Heart left ventricle (tissue), 16 donors: ENCODE measurements at regions not wholly inside any gene's neighbourhood (a gene's known extent, or its start where the extent isn't known, plus 50 kb on each side); places are given as distances from the start of the nearest gene placed in this dataset.
A peak's percentile ranks its signal among the peaks of the same experiment; 100 is the strongest.

Experiments used
- ATAC-seq, 4 donors: fragments of 200-7000 bp; cut with Tn5 transposase; one replicate each; pipeline ENCODE4 v1.9.1; 2020 to 2022; ENCODE audit warnings: moderate library complexity in 4 of 4, mild to moderate bottlenecking in 3 of 4, moderate number of reproducible peaks in 1 of 4
- DNase-seq, 5 donors: peaks; one replicate each; pipeline ENCODE4 v3.0.0-alpha.2; 2020
- H3K27ac ChIP-seq, 12 donors: fragments of 200-600 bp; sonication (generic) in 4 of 12; one replicate each; pipeline versions ENCODE4 v1.5.0 to v1.8.0; 2016 to 2022; ENCODE audit warnings: mild to moderate bottlenecking in 2 of 12
- H3K27me3 ChIP-seq, 9 donors: fragments of 200-600 bp; sonication (generic) in 2 of 9; one replicate each; pipeline versions ENCODE4 v1.5.1 to v1.8.0; 2016 to 2022; ENCODE audit warnings: mild to moderate bottlenecking in 3 of 9
- H3K36me3 ChIP-seq, 9 donors: fragments of 200-600 bp; sonication (generic) in 2 of 9; one replicate each; pipeline versions ENCODE4 v1.5.0 to v1.8.0; 2018 to 2022; ENCODE audit warnings: mild to moderate bottlenecking in 2 of 9
- H3K4me1 ChIP-seq, 12 donors: fragments of 200-600 bp; sonication (generic) in 4 of 12; one replicate each; pipeline versions ENCODE4 v1.5.0 to v1.8.0; 2016 to 2022; ENCODE audit warnings: mild to moderate bottlenecking in 3 of 12
- H3K4me3 ChIP-seq, 12 donors: fragments of 200-600 bp; sonication (generic) in 4 of 12; one replicate each; pipeline versions ENCODE4 v1.5.0 to v1.8.0; 2017 to 2022; ENCODE audit warnings: mild to moderate bottlenecking in 9 of 12, moderate library complexity in 4 of 12
- H3K9me3 ChIP-seq, 12 donors: fragments of 200-600 bp; sonication (generic) in 4 of 12; one replicate each; pipeline versions ENCODE4 v1.5.0 to v1.8.0; 2016 to 2022; ENCODE audit warnings: mild to moderate bottlenecking in 1 of 12
- POLR2A ChIP-seq, 2 donors: fragments of 450-650 bp; IDR thresholded peaks; one replicate each; pipeline ENCODE4 v1.6.1; 2017; ENCODE audit warnings: antibody characterized with exemption in 2 of 2, mild to moderate bottlenecking in 2 of 2, moderate library complexity in 2 of 2
- WGBS, 4 donors: extraction: QIAGEN DNeasy Blood & Tissue Kit in 2 of 4; methylation state at CpG; one replicate each; pipeline versions ENCODE4 v1.1.5 to v1.1.7; 2013 to 2018; 5-methylcytosine and 5-hydroxymethylcytosine counted together
- intact Hi-C, 10 donors: fragments of 100-400 bp; cut with DNase I; formaldehyde crosslinking; loops; one replicate each; pipeline versions ENCODE4 v1.11.1 to v1.14.2; 2022
- TF ChIP-seq, protein P1 (sequence below), 12 donors: fragments of 200-600 bp; sonication (generic) in 4 of 12; IDR thresholded peaks; one replicate each; pipeline versions ENCODE4 v1.5.0 to v1.8.0; 2018 to 2022; ENCODE audit warnings: antibody characterized with exemption in 12 of 12, mild to moderate bottlenecking in 5 of 12
- donor health status: ischemic (EF 13 %, LVEDD 7.1; RV severe dilation, severe dysfunction).
- donor health status: healthy with polysubstance abuse.
- donor health status: DM: no; HTN: yes; CAD: no.
- donor health status: DM: no; HTN: no; CAD: no.
- donor health status: ischemic (EF 25% LVEDD 6.9; RV normal size, moderate dysfunction).
- donor health status: ischemic (EF 25% LVEDD 5.7; RV mildly dilated, moderate dysfunction).
- donor health status: healthy.
- donor health status: DM: yes; HTN: yes; CAD: no.
- donor health status: ischemic (EF 35%, LVEDD 5.7; RV mildly dilated, moderate dysfunction).
- donor health status: nonischemic (EF 11% LVEDD 7.7; RV severe dilation, severe dysfunction).
- donor health status: DM: yes; HTN: yes; CAD: no.
- donor health status: PGD.
- donor health status: ischemic (EF 29% LVEDD 5.4; RV normal size, mild dysfunction).
- donor health status: nonischemic (EF 23%, LVEDD 6.1; RV moderate dilation, normal function).

DNA sequence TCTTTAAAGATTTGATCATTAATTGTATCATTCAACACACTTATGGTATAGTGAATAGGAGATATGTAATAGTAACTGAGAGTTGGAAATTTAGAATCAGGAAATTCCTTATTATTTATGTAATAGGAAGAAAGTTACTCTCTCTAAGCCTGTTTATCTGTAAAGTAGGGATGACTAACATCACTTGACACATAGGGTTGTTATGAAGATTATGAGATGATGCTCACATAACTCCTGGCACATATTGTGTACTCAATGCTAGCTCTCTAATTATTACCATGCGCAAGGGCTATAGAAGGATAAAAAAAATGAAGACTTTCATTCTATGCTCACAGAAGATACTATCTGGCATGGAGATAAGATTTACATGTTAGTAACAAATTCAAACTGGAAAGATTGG, 149.9 kb downstream of the ISOC1 start:
- H3K4me3 ChIP-seq: no peak overlapping the region
- H3K9me3 ChIP-seq: no peaks in the 10 kb centered on the region
- no peak for TF ChIP-seq POLR2A (IDR thresholded peaks at IDR 0.05)
- TF ChIP-seq, protein P1, sequence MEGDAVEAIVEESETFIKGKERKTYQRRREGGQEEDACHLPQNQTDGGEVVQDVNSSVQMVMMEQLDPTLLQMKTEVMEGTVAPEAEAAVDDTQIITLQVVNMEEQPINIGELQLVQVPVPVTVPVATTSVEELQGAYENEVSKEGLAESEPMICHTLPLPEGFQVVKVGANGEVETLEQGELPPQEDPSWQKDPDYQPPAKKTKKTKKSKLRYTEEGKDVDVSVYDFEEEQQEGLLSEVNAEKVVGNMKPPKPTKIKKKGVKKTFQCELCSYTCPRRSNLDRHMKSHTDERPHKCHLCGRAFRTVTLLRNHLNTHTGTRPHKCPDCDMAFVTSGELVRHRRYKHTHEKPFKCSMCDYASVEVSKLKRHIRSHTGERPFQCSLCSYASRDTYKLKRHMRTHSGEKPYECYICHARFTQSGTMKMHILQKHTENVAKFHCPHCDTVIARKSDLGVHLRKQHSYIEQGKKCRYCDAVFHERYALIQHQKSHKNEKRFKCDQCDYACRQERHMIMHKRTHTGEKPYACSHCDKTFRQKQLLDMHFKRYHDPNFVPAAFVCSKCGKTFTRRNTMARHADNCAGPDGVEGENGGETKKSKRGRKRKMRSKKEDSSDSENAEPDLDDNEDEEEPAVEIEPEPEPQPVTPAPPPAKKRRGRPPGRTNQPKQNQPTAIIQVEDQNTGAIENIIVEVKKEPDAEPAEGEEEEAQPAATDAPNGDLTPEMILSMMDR (IDR thresholded peaks at IDR 0.05): no peak
- WGBS, 4 donors: 80 to 93% (median 88%) methylated on average over 1 of the region's 1 CpG
- no peaks in the 10 kb centered on the region for H3K27me3 ChIP-seq
- H3K27ac ChIP-seq: peak overlapping the region in 3 of 12 donors; percentile 8 to 54 (median 50)
- no peaks in the 10 kb centered on the region for H3K36me3 ChIP-seq
- DNase-seq (no peak), ATAC-seq (peak in 1 of 4 donors; percentile 77)
- intact Hi-C loops: no loop called here
- peaks cover 0 to 10% (median 0%) of the 10 kb centered on the region in 12 donors for H3K4me1 ChIP-seq

- H3K4me1 ChIP-seq: peaks cover 0 to 10% (median 0%) of the 10 kb centered on the region in 12 donors
- H3K4me3 ChIP-seq: no peak overlapping the region
- ATAC-seq: peak in 2 of 4 donors; percentile 24 to 78
- H3K27me3 ChIP-seq: no peaks in the 10 kb centered on the region
- no peaks in the 10 kb centered on the region for H3K36me3 ChIP-seq
- no peaks in the 10 kb centered on the region for H3K9me3 ChIP-seq
- no peak for DNase-seq
- intact Hi-C loops: no loop called here
- TF ChIP-seq, protein P1 (IDR thresholded peaks at IDR 0.05): no peak
- no peak for TF ChIP-seq POLR2A (IDR thresholded peaks at IDR 0.05)
- H3K27ac ChIP-seq: peak overlapping the region in 7 of 12 donors; percentile 16 to 54 (median 42)
Measured at GRCh38 chr5:129245489-129245888, 150.9 kb downstream of the ISOC1 start.

- Histone ChIP-seq H3K27me3 (no peaks in the 10 kb centered on the region), H3K9me3 (peaks cover 0 to 1% (median 0%) of the 10 kb centered on the region in 12 donors), H3K36me3 (no peaks in the 10 kb centered on the region), H3K4me1 (peaks cover 0 to 10% (median 0%) of the 10 kb centered on the region in 12 donors), H3K4me3 (no peak overlapping the region), H3K27ac (peak overlapping the region in 8 of 12 donors; percentile 16 to 53 (median 40))
- TF ChIP-seq POLR2A (IDR thresholded peaks at IDR 0.05): no peak
- TF ChIP-seq, protein P1 (IDR thresholded peaks at IDR 0.05): no peak
- intact Hi-C loops: no loop called here
- WGBS, 4 donors: 44 to 53% (median 47%) methylated on average over 3 of the region's 3 CpGs
- DNase-seq: no peak
- ATAC-seq: no peak
Measured at GRCh38 chr5:129246088-129246487, 151.5 kb downstream of the ISOC1 start.

DNA sequence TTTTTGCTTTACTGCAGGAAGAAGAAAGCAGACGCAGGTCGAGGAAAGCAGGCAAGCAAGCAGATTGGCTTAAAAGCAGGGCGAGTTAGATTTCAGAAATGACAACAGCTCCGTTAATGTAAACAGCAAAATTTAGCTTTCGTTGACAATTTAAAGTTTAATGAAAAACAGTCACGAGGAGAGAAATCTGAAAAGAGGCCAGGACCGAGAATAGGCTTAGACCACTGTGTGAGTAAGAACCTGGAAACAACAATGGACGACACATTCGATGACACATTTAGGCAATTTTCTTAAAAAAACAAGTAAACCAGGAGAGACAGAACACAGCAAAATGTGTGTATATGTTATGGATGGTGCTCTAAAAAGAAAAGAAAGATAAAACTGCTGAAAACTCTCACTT, 155.3 kb downstream of the ISOC1 start:
- H3K36me3 ChIP-seq: no peaks in the 10 kb centered on the region
- DNase-seq (no peak), ATAC-seq (no peak)
- TF ChIP-seq, protein P1 (IDR thresholded peaks at IDR 0.05): no peak
- no peak for TF ChIP-seq POLR2A (IDR thresholded peaks at IDR 0.05)
- intact Hi-C loops: no loop called here
- H3K27me3 ChIP-seq: no peaks in the 10 kb centered on the region
- peaks cover 0 to 5% (median 0%) of the 10 kb centered on the region in 12 donors for H3K4me1 ChIP-seq
- no peak overlapping the region for H3K4me3 ChIP-seq
- 79 to 86% (median 84%) methylated on average over 9 of the region's 9 CpGs for WGBS, 4 donors
- H3K9me3 ChIP-seq: peaks cover 0 to 36% (median 14%) of the 10 kb centered on the region in 12 donors
- no peak overlapping the region for H3K27ac ChIP-seq
